MM.1S (cell line): ENCODE measurements at regions not wholly inside any gene's neighbourhood (a gene's known extent, or its start where the extent isn't known, plus 50 kb on each side); places are given as distances from the start of the nearest gene placed in this dataset.

Experiments
- DNase-seq: peaks from one replicate; pipeline ENCODE4 v3.0.0-alpha.2; 2015
- H2AFZ ChIP-seq: fragments of 300-600 bp; sonication (generic); 2 replicates; pipeline ENCODE4 v1.6.0; 2016; ENCODE audit warnings: antibody characterized with exemption, low read length
- H3F3A ChIP-seq: fragments of 300-600 bp; sonication (generic); 2 replicates; pipeline ENCODE4 v1.6.1; 2016; ENCODE audit warnings: mild to moderate bottlenecking, antibody characterized with exemption, low read length, moderate library complexity, mixed read lengths; ENCODE audit not compliant: insufficient read depth
- H3K27ac ChIP-seq: fragments of 300-600 bp; sonication (generic); 2 replicates; pipeline ENCODE4 v1.5.1; 2016; ENCODE audit warnings: mild to moderate bottlenecking, low read length
- H3K27me3 ChIP-seq: fragments of 300-600 bp; sonication (generic); replicated peaks from 2 replicates; pipeline ENCODE4 v1.6.0; 2016; ENCODE audit warnings: low read length; ENCODE audit not compliant: insufficient read depth
- H3K36me3 ChIP-seq: fragments of 300-600 bp; sonication (generic); replicated peaks from 2 replicates; pipeline ENCODE4 v1.6.1; 2016; ENCODE audit warnings: mild to moderate bottlenecking, low read length, mixed read lengths; ENCODE audit not compliant: insufficient read depth
- H3K4me1 ChIP-seq: fragments of 300-600 bp; sonication (generic); 2 replicates; pipeline ENCODE4 v1.6.1; 2016; ENCODE audit warnings: low read length, mixed read lengths
- H3K4me2 ChIP-seq: fragments of 300-600 bp; sonication (generic); 2 replicates; pipeline ENCODE4 v1.6.0; 2016; ENCODE audit warnings: low read depth, low read length
- H3K4me3 ChIP-seq: fragments of 300-600 bp; sonication (generic); 2 replicates; pipeline ENCODE4 v1.5.1; 2016; ENCODE audit warnings: low read length, mixed read lengths
- H3K79me2 ChIP-seq: fragments of 300-600 bp; sonication (generic); 2 replicates; pipeline ENCODE4 v1.6.1; 2016; ENCODE audit warnings: mixed run types, low read length, mixed read lengths
- H3K9ac ChIP-seq: fragments of 300-600 bp; sonication (generic); 2 replicates; pipeline ENCODE4 v1.6.1; 2016; ENCODE audit warnings: low read length, mixed read lengths
- H3K9me2 ChIP-seq: fragments of 300-600 bp; sonication (generic); replicated peaks from 2 replicates; pipeline ENCODE4 v1.6.1; 2016; ENCODE audit warnings: mild to moderate bottlenecking, low read length, mixed read lengths; ENCODE audit not compliant: insufficient read depth
- H3K9me3 ChIP-seq: fragments of 300-600 bp; sonication (generic); replicated peaks from 2 replicates; pipeline ENCODE4 v1.6.1; 2016; ENCODE audit warnings: mild to moderate bottlenecking, low read length, mixed read lengths; ENCODE audit not compliant: insufficient read depth
- H4K20me1 ChIP-seq: fragments of 300-600 bp; sonication (generic); 2 replicates; pipeline ENCODE4 v1.6.1; 2016; ENCODE audit warnings: mild to moderate bottlenecking, low read length, moderate library complexity, mixed read lengths; ENCODE audit not compliant: insufficient read depth
- CTCF ChIP-seq: fragments of 300-600 bp; sonication (generic); IDR thresholded peaks from 2 replicates; pipeline ENCODE4 v1.5.1; 2016; ENCODE audit warnings: antibody characterized with exemption, low read length, mixed read lengths
- EZH2 ChIP-seq: fragments of 300-600 bp; sonication (generic); optimal IDR thresholded peaks from 2 replicates; pipeline ENCODE3; 2017; ENCODE audit warnings: low read depth, mild to moderate bottlenecking, antibody characterized with exemption, low read length, mixed read lengths
- EZH2phosphoT487 ChIP-seq: fragments of 300-600 bp; sonication (generic); IDR thresholded peaks from 2 replicates; pipeline ENCODE4 v1.6.1; 2018; ENCODE audit warnings: antibody characterized with exemption, low read length

- H3K4me1 ChIP-seq = no peaks in the 10 kb centered on the region
- no peak overlapping the region for H3K9ac ChIP-seq
- no peak overlapping the region for H2AFZ ChIP-seq
- H3K9me2 ChIP-seq = no peaks in the 10 kb centered on the region
- TF ChIP-seq CTCF (no peak), EZH2phosphoT487 (no peak), EZH2 (no peak)
- no peaks in the 10 kb centered on the region for H4K20me1 ChIP-seq
- H3F3A ChIP-seq = no peaks in the 10 kb centered on the region
- H3K79me2 ChIP-seq = no peaks in the 10 kb centered on the region
- no peak for DNase-seq
- no peaks in the 10 kb centered on the region for H3K36me3 ChIP-seq
- no peak overlapping the region for H3K27ac ChIP-seq
- no peaks in the 10 kb centered on the region for H3K27me3 ChIP-seq
- H3K4me3 ChIP-seq = no peak overlapping the region
- H3K9me3 ChIP-seq = no peaks in the 10 kb centered on the region
- no peak overlapping the region for H3K4me2 ChIP-seq
Observed at GRCh38 chr2:133818661-133819060, 250.4 kb upstream of the NCKAP5 start.

GRCh38 chr2:133819906-133820305, 251.6 kb upstream of the NCKAP5 start:
- Histone ChIP-seq H3K4me3 (no peak overlapping the region), H3K4me1 (no peaks in the 10 kb centered on the region), H4K20me1 (no peaks in the 10 kb centered on the region), H3K36me3 (no peaks in the 10 kb centered on the region), H3F3A (no peaks in the 10 kb centered on the region), H3K4me2 (no peak overlapping the region), H3K79me2 (no peaks in the 10 kb centered on the region), H3K9me3 (no peaks in the 10 kb centered on the region), H3K9me2 (no peaks in the 10 kb centered on the region), H3K27ac (no peak overlapping the region), H3K27me3 (no peaks in the 10 kb centered on the region), H2AFZ (no peak overlapping the region), H3K9ac (no peak overlapping the region)
- DNase-seq = no peak
- TF ChIP-seq EZH2phosphoT487 (no peak), EZH2 (no peak), CTCF (no peak)

- no peak for TF ChIP-seq EZH2
- TF ChIP-seq CTCF = no peak
- no peak for TF ChIP-seq EZH2phosphoT487
- H3F3A ChIP-seq = no peaks in the 10 kb centered on the region
- H3K79me2 ChIP-seq = no peaks in the 10 kb centered on the region
- no peaks in the 10 kb centered on the region for H3K27me3 ChIP-seq
- no peaks in the 10 kb centered on the region for H3K9me3 ChIP-seq
- no peaks in the 10 kb centered on the region for H3K36me3 ChIP-seq
- H3K4me3 ChIP-seq = no peak overlapping the region
- no peak overlapping the region for H3K27ac ChIP-seq
- DNase-seq = no peak
- H3K9ac ChIP-seq = no peak overlapping the region
- no peak overlapping the region for H3K4me2 ChIP-seq
- H2AFZ ChIP-seq = no peak overlapping the region
- H3K9me2 ChIP-seq = no peaks in the 10 kb centered on the region
- no peaks in the 10 kb centered on the region for H3K4me1 ChIP-seq
- no peaks in the 10 kb centered on the region for H4K20me1 ChIP-seq
Observed at GRCh38 chr2:133821107-133821760, 253.0 kb upstream of the NCKAP5 start.
